ENCODE measurements at regions not wholly inside any gene's neighbourhood (a gene's known extent, or its start where the extent isn't known, plus 50 kb on each side); places are given as distances from the start of the nearest gene placed in this dataset.
"Not testable (repeated sequence)": the region's sequence is repeated elsewhere in the genome, so short reads cannot be mapped to it uniquely, and the experiment has no call there.

DNA sequence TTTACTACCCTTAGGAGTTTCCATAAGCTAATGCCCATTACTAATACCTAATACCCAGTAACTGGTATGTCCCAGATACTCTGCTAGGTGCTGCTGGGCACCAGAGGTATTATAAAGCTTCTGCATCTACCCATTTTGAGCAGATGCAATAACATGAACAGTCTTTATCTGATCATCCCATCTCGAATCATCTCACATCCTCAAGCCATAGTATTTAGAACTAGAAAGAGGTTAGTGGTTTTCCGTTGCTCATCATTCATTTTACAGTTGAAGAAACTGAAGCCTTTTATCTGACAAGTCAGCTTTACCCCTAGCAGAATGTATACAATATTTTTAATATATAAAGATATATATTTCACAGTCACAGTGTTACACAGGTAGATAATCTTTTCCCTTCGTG is 99.1 kb upstream of the TCF4 start:
- H3K27me3 ChIP-seq, result no peaks in the 10 kb centered on the region
- no peak overlapping the region for H3K27ac ChIP-seq
- FAIRE-seq (no peak), DNase-seq (no peak), ATAC-seq (no peak)
- WGBS, 2 donors, result 59 to 67% methylated on average over 3 of the region's 3 CpGs
- intact Hi-C loops (cut with DNase I), result no loop called here
- H3K4me1 ChIP-seq, result no peaks in the 10 kb centered on the region
- H3K9me3 ChIP-seq, result no peaks in the 10 kb centered on the region
- no peaks in the 10 kb centered on the region for H3K36me3 ChIP-seq
- TF ChIP-seq, protein P1, sequence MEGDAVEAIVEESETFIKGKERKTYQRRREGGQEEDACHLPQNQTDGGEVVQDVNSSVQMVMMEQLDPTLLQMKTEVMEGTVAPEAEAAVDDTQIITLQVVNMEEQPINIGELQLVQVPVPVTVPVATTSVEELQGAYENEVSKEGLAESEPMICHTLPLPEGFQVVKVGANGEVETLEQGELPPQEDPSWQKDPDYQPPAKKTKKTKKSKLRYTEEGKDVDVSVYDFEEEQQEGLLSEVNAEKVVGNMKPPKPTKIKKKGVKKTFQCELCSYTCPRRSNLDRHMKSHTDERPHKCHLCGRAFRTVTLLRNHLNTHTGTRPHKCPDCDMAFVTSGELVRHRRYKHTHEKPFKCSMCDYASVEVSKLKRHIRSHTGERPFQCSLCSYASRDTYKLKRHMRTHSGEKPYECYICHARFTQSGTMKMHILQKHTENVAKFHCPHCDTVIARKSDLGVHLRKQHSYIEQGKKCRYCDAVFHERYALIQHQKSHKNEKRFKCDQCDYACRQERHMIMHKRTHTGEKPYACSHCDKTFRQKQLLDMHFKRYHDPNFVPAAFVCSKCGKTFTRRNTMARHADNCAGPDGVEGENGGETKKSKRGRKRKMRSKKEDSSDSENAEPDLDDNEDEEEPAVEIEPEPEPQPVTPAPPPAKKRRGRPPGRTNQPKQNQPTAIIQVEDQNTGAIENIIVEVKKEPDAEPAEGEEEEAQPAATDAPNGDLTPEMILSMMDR (IDR thresholded peaks at IDR 0.05), result no peak
- H3K4me3 ChIP-seq, result no peak overlapping the region

DNA sequence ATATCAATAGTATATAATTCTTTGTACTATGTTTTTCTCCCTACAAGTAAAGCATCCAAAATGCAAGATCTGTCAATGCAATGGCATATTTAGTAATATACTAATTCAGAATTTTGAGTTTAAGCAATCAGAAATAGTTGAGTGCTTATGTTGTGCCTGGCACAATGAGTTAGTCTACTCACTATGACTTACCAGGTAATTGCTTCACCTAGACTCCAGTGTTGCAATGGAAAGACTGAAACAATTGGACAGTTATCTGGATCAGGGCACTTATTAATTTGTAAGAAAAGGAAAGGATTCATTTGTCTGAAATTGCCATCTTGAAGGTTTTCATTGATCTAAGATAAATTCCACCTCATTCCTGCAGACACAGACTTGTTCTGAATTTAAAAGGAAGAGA is 97.6 kb upstream of the TCF4 start:
- TF ChIP-seq, protein P1 (IDR thresholded peaks at IDR 0.05), result no peak
- no peak for DNase-seq
- Histone ChIP-seq H3K36me3 (no peaks in the 10 kb centered on the region), H3K4me3 (no peak overlapping the region), H3K9me3 (no peaks in the 10 kb centered on the region), H3K4me1 (no peaks in the 10 kb centered on the region), H3K27ac (no peak overlapping the region), H3K27me3 (no peaks in the 10 kb centered on the region)
- intact Hi-C loops (cut with DNase I), result no loop called here
- ATAC-seq, result no peak
- no peak for FAIRE-seq

DNA sequence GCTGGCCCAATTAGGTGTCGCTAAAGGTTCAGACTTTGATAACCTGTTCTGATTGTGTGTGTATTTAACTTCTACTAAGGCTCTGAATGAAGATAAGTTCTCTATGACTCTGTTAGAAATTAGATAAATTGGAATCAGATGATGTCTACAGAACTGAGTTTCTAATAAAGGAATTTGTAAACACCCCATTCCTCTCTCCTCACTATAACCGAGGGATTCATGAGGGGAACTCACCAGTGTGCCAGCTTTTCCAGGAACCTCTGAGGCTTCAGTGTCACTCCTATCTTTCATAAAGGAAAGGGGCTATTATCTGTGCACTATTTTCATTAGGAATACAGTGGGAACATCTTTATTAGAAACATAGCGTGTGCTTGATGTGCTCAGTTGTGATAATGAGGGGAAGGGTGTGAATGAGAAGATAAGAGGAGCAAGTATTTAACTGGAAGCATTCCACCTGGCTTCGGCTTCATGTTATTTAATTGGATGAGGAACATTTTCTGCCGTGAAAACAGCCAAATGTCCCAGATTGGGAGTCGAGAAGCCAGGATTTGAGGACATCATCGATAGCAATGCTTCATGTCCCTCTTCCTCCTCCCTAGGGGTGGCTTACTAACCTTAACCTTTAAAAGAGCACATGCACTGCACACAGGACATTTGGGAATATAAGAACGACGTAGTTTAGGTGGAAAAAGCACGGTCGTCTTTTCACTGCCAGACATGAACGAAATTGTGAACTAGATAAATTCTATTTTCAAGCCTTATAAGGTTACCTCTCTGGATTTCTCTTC is 84.8 kb upstream of the TCF4 start:
- H3K9me3 ChIP-seq, result peaks cover 0 to 6% (median 0%) of the 10 kb centered on the region in 4 donors
- FAIRE-seq (no peak), ATAC-seq (no peak), DNase-seq (no peak)
- H3K4me1 ChIP-seq, result no peaks in the 10 kb centered on the region
- peaks cover 0 to 17% (median 0%) of the 10 kb centered on the region in 4 donors for H3K27me3 ChIP-seq
- TF ChIP-seq, protein P1 (IDR thresholded peaks at IDR 0.05), result no peak
- H3K4me3 ChIP-seq, result no peak overlapping the region
- intact Hi-C loops (cut with DNase I), result no loop called here
- H3K36me3 ChIP-seq, result no peaks in the 10 kb centered on the region
- 27 to 31% methylated on average over 12 of the region's 12 CpGs for WGBS, 2 donors
- no peak overlapping the region for H3K27ac ChIP-seq

DNA sequence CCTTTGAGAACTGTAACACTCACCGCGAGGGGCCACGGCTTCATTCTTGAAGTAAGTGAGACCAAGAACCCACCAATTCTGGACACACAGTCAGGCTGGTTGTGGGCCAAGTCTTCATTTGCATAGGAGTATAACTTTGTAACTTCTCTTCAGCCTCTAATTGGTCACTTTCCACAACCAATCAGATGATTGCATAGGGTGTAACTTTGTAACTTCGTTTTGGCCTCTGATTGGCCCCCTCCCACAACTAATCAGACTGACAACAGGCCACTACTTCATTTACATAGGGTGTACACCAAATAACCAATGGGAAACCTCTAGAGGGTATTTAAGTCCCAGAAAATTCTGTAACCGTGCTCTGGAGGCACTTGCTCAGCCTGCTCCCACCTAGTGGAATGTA is 77.5 kb upstream of the TCF4 start:
- H3K4me1 ChIP-seq, result no peaks in the 10 kb centered on the region
- FAIRE-seq (no peak), DNase-seq (no peak), ATAC-seq (no peak)
- no peaks in the 10 kb centered on the region for H3K27me3 ChIP-seq
- 88 to 92% methylated on average over 5 of the region's 5 CpGs for WGBS, 2 donors
- H3K9me3 ChIP-seq, result no peaks in the 10 kb centered on the region
- H3K4me3 ChIP-seq, result no peak overlapping the region
- no peak overlapping the region for H3K27ac ChIP-seq
- intact Hi-C loops (cut with DNase I), result no loop called here
- H3K36me3 ChIP-seq, result no peaks in the 10 kb centered on the region
- TF ChIP-seq, protein P1 (IDR thresholded peaks at IDR 0.05), result no peak

DNA sequence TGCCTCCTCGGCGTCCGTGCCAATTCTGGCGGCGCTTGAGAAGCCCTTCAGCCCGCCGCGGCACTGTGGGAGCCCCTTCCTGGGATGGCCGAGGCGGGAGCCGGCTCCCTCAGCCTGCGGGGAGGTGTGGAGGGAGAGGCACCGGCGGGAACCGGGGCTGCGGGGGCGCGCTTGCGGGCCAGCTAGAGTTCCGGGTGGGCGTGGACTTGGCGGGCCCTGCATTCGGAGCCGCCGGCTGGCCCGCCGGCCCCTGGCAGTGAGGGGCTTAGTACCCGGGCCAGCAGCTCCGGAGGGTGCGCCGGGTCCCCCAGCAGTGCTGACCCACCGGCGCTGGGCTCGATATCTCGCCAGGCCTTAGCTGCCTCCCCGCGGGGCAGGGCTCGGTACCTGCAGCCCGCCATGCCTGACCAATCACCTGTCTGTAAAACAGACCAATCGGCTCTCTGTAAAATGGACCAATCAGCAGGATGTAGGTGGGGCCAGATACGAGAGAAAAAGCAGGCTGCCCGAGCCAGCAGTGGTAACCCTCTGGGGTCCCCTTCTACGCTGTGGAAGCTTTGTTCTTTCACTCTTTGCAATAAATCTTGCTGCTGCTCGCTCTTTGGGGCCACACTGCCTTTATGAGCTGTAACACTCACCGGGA is 76.9 kb upstream of the TCF4 start:
- H3K27ac ChIP-seq; H3K27me3 ChIP-seq; intact Hi-C loops (cut with DNase I); H3K4me1 ChIP-seq; ATAC-seq; H3K9me3 ChIP-seq; H3K36me3 ChIP-seq; H3K4me3 ChIP-seq; FAIRE-seq: not testable (repeated sequence)
- DNase-seq, result peak in 3 of 6 donors; percentile 16 to 54 (median 45)
- 91 to 92% methylated on average over 37 to 45 of the region's 45 CpGs for WGBS, 2 donors

Measured in pancreas (tissue), 10 donors.